Suppressor macrophage (primary cell): ENCODE measurements at regions not wholly inside any gene's neighbourhood (a gene's known extent, or its start where the extent isn't known, plus 50 kb on each side); places are given as distances from the start of the nearest gene placed in this dataset.
"Not testable (repeated sequence)": the region's sequence is repeated elsewhere in the genome, so short reads cannot be mapped to it uniquely, and the experiment has no call there.

Experiments
- DNase-seq, 4 experiments: peaks; one replicate each; pipeline ENCODE4 v3.0.0-alpha.2; 2020 to 2022

DNA sequence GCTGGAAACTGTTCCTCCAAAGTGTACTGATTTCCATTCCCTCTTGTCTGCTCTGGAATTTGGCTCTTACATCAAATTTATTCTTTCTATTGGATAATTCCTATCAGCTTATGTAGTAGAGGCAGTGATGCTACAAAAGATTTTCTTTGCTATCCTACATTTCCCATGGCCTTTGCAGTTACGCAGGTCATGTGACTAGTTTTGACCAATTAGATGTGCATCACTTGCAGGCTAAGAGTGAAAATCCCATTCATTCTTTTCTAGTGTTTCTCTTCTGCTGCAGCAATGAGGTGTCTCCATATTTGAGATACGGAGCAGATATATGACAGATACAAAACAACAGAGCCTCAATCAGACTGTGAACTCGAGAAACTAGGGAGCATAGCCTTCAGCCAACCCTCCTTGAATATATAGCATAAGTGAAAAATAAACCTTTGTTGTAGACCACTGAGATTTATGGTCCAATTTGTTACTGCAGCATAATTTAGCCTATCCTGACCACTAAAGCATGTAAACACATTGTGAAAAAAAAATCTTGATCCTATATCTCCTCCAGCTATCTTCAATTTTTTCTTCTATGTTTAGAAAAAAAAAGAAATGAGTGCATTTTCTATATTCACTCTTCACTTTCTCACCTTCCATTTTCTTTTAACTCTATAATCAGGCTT, 102.0 kb downstream of the HNMT start:
- DNase-seq, result no peak

DNA sequence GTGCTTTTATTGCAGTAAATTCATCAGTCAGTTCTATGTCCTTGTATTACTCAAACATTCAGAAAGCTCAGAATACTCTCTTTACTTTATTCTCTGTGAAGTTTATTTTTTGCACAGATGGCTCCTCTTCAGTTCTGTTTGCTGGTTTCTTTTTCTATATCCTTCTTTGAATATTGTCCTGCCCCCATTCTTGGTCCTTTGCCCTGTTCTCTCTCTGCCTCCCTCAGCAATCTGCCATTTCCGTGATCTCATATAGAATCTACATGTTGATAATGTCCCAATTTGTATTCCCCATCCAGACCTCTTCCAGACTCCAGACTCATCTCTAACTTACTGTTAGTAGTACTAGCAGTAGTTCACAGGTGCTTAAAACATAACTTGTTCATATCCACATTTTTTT, 102.6 kb downstream of the HNMT start:
- DNase-seq, result no peak

DNA sequence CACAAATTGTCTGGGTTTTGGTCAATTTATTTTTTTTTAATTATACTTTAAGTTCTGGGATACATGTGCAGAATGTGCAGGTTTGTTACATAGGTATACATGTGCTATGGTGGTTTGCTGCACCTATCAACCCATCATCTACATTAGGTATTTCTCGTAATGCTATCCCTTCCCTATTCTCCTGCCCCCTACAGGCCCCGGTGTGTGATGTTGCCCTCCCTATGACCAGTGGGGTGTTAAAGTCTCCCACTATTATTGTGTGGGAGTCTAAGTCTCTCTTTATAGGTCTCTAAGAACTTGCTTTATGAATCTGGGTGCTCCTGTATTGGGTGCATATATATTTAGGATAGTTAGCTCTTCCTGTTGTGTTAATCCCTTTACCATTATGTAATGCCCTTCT, 104.4 kb downstream of the HNMT start:
- not testable (repeated sequence) for DNase-seq

DNA sequence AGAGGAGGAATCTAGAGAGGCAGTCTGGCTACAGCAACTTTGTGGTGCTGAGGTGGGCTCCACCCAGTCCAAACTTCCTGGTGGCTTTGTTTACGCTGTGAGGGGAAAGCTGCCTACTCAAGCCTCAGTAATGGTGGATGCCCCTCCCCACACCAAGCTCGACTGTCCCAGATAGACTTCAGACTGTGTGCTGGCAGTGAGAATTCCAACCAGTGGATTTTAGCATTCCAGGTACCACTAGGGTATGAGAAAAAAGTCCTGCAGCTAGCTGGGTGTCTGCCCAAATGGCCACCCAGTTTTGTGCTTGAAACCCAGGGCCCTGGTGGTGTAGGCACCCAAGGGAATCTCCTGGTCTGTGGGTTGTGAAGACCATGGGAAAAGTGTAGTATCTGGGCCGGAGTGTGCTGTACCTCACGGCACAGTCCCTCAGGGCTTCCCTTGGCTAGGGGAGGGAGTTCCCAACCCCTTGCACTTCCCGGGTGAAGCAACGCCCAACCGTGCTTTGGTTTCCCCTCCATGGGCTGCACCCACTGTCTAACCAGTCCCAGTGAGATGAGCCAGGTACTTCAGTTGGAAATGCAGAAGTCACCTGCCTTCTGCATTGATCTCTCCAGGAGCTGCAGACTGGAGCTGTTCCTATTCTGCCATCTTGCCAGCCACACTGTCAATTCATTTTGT, 106.9 kb downstream of the HNMT start:
- DNase-seq, result not testable (repeated sequence)

DNA sequence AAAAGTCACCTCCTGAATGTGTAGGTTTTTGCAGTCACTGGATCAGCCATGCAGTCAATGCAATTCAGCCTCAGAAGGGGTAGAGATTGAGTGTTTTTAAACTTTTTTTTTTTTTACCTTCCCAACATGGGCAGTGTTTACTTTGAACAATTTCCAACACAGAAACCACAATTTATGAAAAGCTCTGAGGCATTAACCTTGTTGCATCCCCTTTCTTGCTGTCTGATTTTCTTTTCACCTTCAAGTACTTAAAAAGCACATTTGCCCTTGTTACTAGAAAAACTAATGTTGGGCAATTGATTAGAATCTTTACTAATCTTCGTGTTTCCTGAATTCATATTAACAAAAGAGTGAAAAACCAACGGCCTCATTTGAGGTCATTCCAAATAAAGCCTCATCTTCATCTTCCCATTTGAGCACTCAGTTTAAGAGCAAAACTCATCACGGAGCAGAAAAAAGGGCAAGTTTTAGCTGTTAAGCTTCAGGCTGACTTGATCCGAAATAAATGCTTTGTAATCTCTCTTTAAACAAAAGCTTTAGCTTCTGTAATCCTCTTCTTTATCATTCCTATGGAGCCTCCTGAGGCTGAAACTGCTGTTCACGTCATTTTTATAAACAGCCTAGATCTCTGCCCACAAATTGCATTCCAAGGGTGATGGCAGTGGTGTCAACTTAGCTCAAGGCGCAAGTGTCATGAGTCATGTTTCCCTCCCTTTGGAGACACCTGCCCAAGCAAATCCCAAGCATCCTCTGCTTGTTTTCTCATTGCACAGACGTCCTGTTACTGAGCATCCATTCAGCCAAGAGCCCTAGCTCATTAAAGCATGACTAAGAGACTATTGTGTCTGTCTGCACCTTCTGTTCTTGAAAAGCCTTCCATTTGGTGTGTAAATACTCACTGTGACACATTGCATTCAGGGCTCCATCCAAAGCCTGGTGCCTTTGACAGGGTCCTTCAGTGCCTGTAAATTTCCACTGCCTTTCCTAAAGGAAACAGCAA, 107.7 kb downstream of the HNMT start:
- no peak for DNase-seq

DNA sequence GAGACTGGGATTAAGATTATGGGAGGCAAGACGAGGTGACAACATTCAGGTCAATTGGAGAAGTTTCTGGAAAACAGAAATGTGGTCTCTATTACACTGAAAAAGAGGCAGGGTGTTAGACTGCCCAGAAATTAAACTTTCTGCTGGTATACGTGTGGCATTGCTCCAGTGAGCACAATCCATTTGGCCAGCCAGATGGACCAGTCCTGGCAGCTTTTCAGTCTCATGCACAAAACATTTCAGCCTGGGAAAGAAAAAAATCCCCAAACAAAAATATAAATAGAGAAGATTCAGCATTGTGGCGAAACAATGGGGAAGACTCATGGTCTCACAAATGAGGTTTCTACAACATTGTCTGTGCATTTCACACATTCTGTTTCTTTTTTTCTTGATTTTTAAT, 113.9 kb downstream of the HNMT start:
- no peak for DNase-seq

DNA sequence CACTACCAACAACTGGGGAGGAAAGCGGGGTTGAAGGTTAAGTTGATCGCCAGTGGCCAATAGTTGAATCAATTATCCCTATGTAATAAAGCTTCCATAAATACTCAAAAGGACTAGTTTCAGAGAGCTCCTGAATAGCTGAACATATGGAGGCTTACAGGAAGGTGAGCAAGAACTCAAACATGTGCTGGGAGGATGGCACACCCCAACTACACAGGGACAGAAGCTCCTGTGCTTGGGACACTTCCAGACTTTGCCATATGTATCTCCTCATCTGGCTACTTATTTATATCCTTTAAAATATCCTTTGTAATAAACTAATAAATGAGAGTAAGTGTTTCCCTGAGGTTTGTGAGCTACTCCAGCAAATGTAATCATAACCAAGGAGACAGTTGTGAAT, 115.7 kb downstream of the HNMT start:
- no peak for DNase-seq

DNA sequence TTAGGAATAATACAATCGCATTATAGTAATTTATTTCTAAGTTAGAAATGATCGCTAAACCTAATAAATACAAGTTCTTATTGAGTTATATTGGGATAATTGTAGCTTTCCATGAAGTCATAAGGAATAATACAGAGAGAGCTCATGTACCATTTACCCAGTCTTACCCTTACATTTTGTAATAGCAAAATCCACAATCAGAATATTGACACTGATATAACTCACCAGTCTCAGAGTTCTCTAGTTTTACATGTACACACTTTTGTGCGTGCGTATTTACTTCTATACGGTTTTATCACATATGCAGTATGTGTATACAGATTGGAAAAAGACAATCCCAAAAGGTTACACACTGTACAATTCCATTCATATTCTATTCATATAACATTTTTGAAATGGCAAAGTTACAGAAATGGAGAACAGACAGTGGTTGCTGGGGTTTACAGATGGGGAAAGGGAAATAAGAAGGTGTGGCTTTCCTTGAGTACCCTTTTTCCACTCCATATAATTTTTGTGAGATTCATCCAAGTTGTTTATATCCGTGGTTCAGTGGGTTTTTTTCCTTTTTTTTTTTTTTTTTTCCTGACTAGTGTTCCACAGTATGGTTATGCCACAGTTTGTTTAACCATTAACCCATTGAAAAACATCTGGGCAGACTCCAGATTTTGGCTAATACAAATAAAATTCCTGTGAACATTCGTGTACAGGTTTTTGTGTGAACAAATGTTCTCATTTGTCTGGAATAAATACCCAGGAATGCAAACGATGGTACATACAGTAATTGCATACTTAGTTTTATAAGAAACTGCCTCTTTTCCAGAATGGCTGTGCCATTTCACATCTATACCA, 117.2 kb downstream of the HNMT start:
- no peak for DNase-seq

DNA sequence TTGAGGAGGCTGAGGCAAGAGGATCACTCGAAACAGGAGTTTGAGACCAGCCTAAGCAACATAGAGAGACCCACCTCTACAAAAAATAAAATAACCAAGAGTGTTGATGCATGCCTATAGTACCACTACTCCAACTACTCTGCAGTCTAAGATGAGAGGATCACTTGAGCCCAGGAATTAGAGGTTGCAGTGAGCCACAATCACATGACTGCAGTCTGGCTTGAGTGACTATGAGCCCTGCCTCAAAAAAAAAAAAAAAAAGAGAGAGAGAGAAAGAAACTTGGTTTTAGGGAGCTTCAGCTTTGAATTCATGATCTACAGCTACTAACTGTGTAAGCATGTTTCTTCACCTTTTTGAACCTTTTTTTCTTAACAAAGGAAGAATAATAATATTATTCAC, 119.9 kb downstream of the HNMT start:
- peak in 1 of 4 experiments; percentile 8 for DNase-seq

DNA sequence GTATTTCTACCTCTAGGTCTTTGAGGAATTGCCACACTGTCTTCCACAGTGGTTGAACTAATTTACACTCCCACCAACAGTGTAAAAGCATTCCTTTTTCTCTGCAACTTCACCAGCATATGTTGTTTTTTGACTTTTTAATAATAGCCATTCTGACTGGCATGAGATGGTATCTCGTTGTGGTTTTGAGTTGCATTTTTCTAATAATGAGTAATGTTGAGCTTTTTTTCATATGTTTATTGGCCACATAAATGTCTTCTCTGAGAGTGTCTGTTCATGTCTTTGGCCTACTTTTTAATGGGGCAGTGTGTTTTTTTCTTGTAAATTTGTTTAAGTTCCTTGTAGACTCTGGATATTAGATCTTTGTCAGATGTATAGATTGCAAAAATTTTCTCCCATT, 121.2 kb downstream of the HNMT start:
- not testable (repeated sequence) for DNase-seq

DNA sequence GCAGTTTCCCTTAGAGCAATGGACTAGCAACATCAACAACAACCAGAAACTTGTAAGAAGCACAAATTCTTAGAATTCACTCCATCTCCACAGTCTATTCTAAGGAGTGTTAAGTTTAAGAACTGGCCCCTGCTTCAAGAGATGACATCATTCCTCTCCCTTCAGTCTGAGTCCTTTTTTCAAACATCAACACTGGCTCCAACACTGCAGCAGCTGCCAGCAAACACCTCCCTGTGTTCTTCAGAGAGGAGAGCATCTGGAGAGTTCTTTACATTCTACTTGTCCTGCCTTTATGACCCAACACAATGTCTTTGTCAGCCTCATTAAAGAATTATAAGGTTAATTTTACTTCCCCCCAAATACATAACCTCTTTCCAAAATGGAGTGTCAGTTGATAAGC, 122.3 kb downstream of the HNMT start:
- DNase-seq, result no peak

DNA sequence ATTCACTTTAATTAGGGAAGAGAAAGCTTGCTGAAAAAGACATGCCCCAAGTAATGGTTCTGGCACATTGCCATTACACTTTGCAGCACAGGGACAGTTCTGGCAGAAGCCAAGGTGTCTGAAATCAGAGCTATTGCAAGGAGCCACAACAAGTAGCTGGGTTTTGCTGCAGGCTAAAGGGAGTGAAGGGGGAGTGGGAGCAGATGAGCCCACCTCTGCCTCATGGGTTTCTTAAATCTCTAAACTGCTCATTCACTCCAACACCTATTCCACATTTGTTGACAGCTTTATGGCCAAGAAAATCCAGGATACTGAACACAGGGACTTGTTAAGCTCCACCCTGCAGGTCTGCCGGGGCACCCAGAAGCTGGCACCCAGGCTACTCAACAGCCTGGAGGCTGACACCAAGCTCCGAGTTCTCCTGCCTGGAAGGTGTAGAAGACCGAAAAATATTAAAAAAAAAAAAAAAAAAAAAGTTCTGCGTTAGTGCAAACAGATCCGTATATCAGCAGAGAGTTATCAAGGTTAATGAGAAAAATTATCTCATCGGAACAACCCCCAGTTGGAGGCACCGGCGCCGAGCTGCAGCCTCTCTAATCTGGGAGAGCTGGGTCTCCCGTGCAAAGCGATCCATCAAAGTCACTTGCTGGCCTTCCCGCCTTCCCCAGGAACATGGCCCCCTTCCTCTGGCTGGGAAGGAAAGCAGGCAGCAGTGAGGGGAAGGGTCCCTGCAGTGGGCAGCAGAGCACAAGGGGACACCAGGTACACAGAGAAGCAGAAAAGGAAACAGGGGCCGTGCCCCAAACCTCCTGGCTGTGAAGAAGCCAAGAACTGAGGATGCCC, 123.7 kb downstream of the HNMT start:
- peak; percentile 2 to 61 (median 34) for DNase-seq

DNA sequence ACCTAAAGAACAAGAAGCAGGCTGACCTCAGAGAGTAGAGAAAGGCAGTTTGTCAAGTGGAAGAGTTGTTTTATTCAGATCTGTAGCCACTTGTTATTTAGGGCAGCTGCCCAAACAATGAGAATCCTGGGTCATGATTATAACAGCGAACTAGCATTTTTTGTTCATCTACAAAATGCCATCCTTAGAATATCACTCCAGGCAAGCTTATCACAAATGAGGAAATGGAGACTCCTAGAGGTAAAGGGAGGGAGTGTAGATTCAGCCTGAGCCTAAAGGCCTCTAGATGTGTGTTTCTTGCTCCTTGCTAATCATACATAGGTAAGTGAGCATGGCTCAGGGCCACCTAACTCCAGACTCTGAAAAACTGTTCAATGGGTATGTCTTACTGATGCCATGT, 126.1 kb downstream of the HNMT start:
- DNase-seq, result peak; percentile 50 to 76 (median 66)

DNA sequence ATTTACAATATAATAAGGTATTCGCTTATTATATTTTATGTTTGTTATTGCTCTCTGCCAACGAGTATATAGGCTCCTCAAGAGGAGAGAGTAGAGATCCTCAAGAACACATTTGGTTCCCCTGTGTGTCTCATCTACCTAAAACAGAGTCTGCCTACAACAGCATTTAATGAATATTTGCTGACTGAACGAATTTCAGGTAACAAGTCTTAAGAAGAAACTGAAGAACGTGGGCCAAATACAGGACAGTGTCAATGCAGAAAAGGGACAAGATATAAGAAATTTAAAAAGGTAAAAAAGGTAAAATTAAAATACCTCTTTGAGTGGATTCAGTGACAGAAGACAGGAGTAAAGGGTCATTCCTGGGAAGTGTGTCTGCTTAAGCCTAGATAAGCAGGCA, 129.2 kb downstream of the HNMT start:
- DNase-seq, result no peak

DNA sequence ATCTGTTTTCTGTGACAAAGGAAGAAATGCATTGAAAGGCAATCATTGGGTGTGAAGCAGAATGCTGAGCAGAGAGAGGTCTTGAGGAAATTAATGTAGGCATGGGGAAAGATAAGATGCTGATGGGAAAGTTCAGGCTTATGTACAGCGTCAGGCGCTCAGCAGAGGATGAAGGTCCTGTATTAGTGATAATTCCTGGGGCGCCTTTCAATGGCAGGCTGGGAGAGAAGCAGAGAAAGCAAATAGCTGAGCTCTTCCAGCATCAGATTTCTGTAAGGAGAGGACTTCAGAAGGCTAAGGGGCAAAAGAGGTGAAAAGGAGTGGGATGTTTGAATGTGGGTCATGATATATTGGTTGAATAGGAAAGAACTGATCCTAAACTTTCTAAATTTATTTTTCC, 129.8 kb downstream of the HNMT start:
- no peak for DNase-seq

DNA sequence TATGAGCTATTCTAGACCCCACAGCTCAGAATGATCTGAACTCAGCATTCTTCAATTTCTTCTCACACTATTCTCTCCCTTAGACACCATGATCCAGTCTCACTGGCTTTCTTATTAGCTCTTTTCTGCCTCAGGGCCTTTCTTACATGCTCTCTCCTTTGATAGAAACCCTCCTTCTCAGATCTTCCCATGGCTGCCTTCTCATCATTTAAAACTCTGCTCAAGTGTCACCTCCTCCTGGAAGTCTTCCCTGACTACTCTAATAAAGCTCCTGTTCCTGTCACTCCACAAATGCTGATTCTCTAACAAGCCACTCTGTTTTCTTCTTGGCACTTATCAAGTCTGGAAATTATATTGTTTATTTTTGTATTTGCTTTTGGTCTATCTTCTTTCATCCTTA, 131.1 kb downstream of the HNMT start:
- DNase-seq, result no peak

DNA sequence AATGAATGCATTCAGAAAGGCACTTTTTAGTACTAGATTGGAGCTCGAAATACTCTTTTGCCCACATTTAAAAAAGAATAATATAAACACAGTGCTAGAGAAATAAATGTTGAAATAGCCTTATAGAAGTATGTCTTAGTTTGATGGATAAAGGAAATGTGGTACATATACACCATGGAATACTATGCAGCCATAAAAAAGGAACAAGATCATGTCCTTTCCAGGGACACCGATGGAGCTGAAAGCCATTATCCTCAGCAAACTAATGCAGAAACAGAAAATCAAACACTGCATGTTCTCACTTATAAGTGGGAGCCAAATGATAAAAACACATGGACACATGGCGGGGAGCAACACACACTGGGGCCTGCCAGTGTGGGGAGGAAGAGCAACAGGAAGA, 135.0 kb downstream of the HNMT start:
- DNase-seq, result not testable (repeated sequence)

DNA sequence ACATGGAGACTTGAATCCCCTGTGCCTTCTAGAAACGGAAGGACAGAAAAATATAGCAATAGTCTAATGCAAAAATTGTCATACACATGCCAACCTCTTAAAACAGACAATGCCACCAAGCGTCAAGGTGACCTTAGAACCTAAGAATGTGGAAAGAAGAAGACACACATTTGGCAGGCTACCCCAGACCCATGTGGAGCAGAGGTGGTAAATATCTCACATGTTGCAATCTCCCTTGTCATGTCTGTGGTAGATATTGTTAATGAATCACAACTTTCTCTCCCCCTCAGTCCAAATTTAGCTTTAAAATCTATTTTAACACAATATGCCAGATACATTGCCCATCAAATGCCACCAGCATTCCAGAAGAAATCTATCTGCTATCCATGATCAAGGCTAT, 137.4 kb downstream of the HNMT start:
- DNase-seq, result no peak

DNA sequence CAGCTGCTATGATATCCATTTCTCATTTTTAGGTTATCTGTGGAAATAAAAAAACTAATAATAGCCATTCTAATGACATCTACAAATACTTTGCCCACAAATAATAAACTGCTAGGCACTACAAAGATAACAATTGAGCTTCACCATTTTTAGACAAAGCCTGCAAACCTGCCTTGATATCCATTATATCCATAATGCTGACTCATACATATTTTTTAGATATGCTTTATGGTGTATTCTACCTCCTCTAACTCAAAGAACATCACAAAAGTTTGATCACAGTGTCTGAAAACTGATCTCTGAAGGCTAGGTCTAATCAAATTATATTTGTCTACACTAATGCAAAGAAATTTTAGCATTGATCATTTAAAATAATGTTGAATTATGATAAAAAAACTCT, 138.4 kb downstream of the HNMT start:
- no peak for DNase-seq

DNA sequence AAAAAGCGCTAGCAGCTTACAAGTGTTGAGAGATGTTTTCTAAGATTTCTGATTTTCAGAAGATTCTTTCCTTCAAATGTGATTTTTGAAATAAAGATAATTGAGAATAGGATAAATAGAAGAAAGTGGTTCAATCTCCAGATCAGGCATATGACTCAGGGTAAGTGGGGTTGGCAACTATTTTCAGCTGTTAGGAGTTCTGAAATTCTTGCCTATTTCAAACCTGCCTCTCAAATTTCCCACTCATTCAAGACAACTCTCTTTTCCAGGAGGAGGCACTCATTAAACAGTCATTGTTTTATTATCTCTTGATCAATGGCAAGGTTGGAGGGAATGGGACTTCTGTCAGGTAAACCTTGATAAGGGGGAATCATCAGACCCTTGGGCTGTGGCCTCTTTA, 138.9 kb downstream of the HNMT start:
- DNase-seq, result no peak

DNA sequence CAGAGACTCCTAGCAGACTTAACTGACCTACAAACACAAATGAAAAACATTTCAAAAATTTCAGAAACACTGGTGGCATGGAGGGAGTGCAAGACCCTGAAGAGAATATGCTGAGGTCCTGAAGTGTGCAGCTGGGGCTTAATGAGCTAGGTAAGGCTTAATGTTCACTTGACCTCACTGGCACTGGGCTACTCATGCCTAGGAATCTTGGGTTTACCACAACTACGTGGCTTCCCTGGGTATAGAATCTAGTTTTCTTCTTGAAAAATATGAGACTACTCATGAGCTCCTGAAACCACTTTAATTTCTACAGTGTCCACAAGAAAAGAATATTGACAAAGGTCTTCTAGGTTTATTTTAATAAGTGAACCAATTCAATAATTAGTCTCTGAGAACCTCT, 139.8 kb downstream of the HNMT start:
- DNase-seq, result no peak

DNA sequence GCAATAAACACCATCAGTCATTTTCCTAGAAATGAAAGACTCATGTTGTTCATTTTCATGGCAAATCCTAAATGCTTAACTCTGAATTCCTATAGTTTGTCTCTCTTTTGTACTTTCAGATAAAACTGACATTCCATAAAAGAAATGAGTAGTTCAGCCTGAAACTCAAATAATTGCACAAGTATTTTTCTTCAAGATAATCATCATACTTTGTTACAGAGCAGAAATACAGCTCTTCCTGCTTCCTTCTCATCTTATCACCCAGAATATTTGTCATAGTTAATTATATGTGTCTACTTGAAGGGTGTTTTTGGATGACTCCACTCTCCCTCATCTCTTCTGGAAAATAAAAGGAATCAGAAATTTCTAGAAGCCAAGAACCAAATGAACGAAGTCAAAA, 141.1 kb downstream of the HNMT start:
- no peak for DNase-seq
